ENCODE measurements at regions not wholly inside any gene's neighbourhood (a gene's known extent, or its start where the extent isn't known, plus 50 kb on each side); places are given as distances from the start of the nearest gene placed in this dataset.
"Not testable (repeated sequence)": the region's sequence is repeated elsewhere in the genome, so short reads cannot be mapped to it uniquely, and the experiment has no call there.

- no peak overlapping the region for H3K4me3 ChIP-seq (ENCODE audit: insufficient read depth, low read length)
- no peak overlapping the region for H3K27ac ChIP-seq (ENCODE audit: low read depth, low read length)
- H3K36me3 ChIP-seq (ENCODE audit: insufficient read depth, low read length): no peaks in the 10 kb centered on the region
- DNase-seq (ENCODE audit: insufficient read length, low spot score, missing footprints): no peak
- no peaks in the 10 kb centered on the region for H3K27me3 ChIP-seq (ENCODE audit: insufficient read depth, low read length)
- H3K79me2 ChIP-seq (ENCODE audit: insufficient read depth, low read length): no peaks in the 10 kb centered on the region
- no peak overlapping the region for H2AFZ ChIP-seq (ENCODE audit: low read length)
- H3K4me1 ChIP-seq (ENCODE audit: insufficient read depth, low read length): no peaks in the 10 kb centered on the region
- H4K20me1 ChIP-seq (ENCODE audit: insufficient read depth, low read length): no peaks in the 10 kb centered on the region
- no peak overlapping the region for H3K4me2 ChIP-seq (ENCODE audit: insufficient read depth, low read length)
- H3K9me3 ChIP-seq (ENCODE audit: low read depth, low read length): no peaks in the 10 kb centered on the region
- TF ChIP-seq CTCF (IDR thresholded peaks at IDR 0.05; ENCODE audit: extremely low read depth, low read depth, low read length): no peak
Observed at GRCh38 chr4:160716551-160716950, 1447.2 kb downstream of the FSTL5 start.

DNA sequence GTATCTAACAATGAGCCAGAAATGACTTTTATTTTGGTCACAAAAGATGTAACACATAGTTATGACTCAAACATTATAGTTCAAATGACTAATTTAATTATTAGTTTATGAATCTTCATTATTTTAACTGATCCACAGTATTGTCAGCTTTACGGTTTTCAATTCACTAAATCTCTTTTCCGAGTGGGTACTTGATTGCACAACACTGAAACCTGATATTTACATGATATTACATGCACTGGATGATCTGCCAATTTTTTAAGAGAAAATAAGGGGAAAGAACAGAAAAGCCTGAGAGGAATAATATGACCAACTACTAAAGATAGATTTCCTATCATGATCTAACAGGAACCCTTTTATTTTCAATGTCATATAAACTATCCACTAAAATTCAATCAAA, 1446.0 kb downstream of the FSTL5 start:
- H3K4me1 ChIP-seq (ENCODE audit: insufficient read depth, low read length): no peaks in the 10 kb centered on the region
- no peaks in the 10 kb centered on the region for H3K9me3 ChIP-seq (ENCODE audit: low read depth, low read length)
- no peak overlapping the region for H3K27ac ChIP-seq (ENCODE audit: low read depth, low read length)
- H3K4me2 ChIP-seq (ENCODE audit: insufficient read depth, low read length): no peak overlapping the region
- no peaks in the 10 kb centered on the region for H3K79me2 ChIP-seq (ENCODE audit: insufficient read depth, low read length)
- TF ChIP-seq CTCF (IDR thresholded peaks at IDR 0.05; ENCODE audit: extremely low read depth, low read depth, low read length): no peak
- H4K20me1 ChIP-seq (ENCODE audit: insufficient read depth, low read length): no peaks in the 10 kb centered on the region
- no peaks in the 10 kb centered on the region for H3K36me3 ChIP-seq (ENCODE audit: insufficient read depth, low read length)
- no peak overlapping the region for H3K4me3 ChIP-seq (ENCODE audit: insufficient read depth, low read length)
- H2AFZ ChIP-seq (ENCODE audit: low read length): no peak overlapping the region
- no peaks in the 10 kb centered on the region for H3K27me3 ChIP-seq (ENCODE audit: insufficient read depth, low read length)
- DNase-seq (ENCODE audit: insufficient read length, low spot score, missing footprints): no peak

DNA sequence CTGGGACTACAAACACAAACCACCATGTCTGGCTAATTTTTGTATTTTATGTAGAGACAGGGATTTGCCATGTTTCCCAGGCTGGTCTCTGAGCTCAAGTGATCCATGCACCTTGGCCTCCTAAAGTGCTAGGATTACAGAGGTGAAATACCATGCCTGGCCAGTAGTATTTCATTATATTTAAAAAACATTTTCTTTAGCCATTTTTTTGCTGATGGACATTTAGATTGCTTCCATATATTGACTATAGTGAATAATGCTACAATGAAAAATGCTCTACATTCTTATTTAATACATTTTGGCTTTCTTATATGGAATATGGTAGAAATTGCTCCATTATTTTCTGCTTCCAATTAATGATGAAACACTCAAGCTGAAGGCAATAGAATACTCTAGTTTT, 1439.7 kb downstream of the FSTL5 start:
- no peak overlapping the region for H2AFZ ChIP-seq (ENCODE audit: low read length)
- H3K79me2 ChIP-seq (ENCODE audit: insufficient read depth, low read length): no peaks in the 10 kb centered on the region
- no peaks in the 10 kb centered on the region for H3K27me3 ChIP-seq (ENCODE audit: insufficient read depth, low read length)

DNA sequence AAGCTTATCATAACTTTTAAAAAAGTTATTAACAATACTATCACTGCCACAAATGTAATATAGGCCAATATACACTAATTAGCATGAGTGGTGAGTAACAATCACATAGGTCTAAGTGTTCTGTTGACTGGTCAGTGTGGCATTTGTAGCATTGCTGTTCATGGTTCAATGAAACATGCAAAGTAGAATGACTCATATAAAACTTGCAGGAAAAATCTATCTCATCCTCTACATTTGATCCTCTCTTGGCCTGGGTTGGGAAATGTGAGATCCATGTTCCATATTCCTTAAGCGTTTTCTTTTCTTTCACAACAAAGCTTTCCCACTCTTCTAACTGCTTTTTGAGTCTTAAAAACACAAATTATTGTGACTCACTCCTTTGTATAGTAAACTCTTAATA, 1418.7 kb downstream of the FSTL5 start:
- Histone ChIP-seq H3K27ac (ENCODE audit: low read depth, low read length) (no peak overlapping the region), H3K27me3 (ENCODE audit: insufficient read depth, low read length) (no peaks in the 10 kb centered on the region), H3K4me3 (ENCODE audit: insufficient read depth, low read length) (no peak overlapping the region), H3K9me3 (ENCODE audit: low read depth, low read length) (peaks cover 2% of the 10 kb centered on the region), H3K79me2 (ENCODE audit: insufficient read depth, low read length) (no peaks in the 10 kb centered on the region), H3K36me3 (ENCODE audit: insufficient read depth, low read length) (no peaks in the 10 kb centered on the region), H3K4me2 (ENCODE audit: insufficient read depth, low read length) (no peak overlapping the region), H2AFZ (ENCODE audit: low read length) (no peak overlapping the region), H3K4me1 (ENCODE audit: insufficient read depth, low read length) (no peaks in the 10 kb centered on the region), H4K20me1 (ENCODE audit: insufficient read depth, low read length) (no peaks in the 10 kb centered on the region)
- DNase-seq (ENCODE audit: insufficient read length, low spot score, missing footprints): no peak
- no peak for TF ChIP-seq CTCF (IDR thresholded peaks at IDR 0.05; ENCODE audit: extremely low read depth, low read depth, low read length)

More for the DNA sequence above, 1439.7 kb downstream of the FSTL5 start:
- no peak for DNase-seq (ENCODE audit: insufficient read length, low spot score, missing footprints)
- Histone ChIP-seq H3K27ac (ENCODE audit: low read depth, low read length) (no peak overlapping the region), H3K4me2 (ENCODE audit: insufficient read depth, low read length) (no peak overlapping the region), H3K36me3 (ENCODE audit: insufficient read depth, low read length) (no peaks in the 10 kb centered on the region), H3K4me3 (ENCODE audit: insufficient read depth, low read length) (no peak overlapping the region), H4K20me1 (ENCODE audit: insufficient read depth, low read length) (no peaks in the 10 kb centered on the region), H3K9me3 (ENCODE audit: low read depth, low read length) (no peaks in the 10 kb centered on the region), H3K4me1 (ENCODE audit: insufficient read depth, low read length) (no peaks in the 10 kb centered on the region)
- TF ChIP-seq CTCF (IDR thresholded peaks at IDR 0.05; ENCODE audit: extremely low read depth, low read depth, low read length): no peak

DNA sequence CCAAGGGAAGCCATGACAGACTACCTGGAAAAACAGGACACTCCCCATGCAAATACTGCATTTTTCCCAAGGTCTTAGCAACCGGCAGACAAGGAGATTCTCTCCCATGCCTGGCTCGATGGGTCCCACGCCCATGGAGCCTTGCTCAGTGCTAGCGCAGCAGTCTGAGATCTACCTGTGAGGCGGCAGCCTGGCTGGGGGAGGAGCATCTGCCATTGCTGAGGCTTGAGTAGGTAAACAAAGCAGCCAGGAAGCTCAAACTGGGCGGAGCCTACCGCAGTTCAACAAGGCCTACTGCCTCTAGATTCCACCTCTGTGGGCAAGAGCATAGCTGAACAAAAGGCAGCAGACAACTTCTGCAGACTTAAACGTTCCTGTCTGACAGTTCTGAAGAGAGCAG, 1417.2 kb downstream of the FSTL5 start:
- not testable (repeated sequence) for DNase-seq (ENCODE audit: insufficient read length, low spot score, missing footprints); H2AFZ ChIP-seq (ENCODE audit: low read length); H4K20me1 ChIP-seq (ENCODE audit: insufficient read depth, low read length); H3K4me1 ChIP-seq (ENCODE audit: insufficient read depth, low read length); H3K27me3 ChIP-seq (ENCODE audit: insufficient read depth, low read length); H3K4me2 ChIP-seq (ENCODE audit: insufficient read depth, low read length); H3K27ac ChIP-seq (ENCODE audit: low read depth, low read length); H3K79me2 ChIP-seq (ENCODE audit: insufficient read depth, low read length); H3K4me3 ChIP-seq (ENCODE audit: insufficient read depth, low read length); H3K36me3 ChIP-seq (ENCODE audit: insufficient read depth, low read length); H3K9me3 ChIP-seq (ENCODE audit: low read depth, low read length)
